ENCODE measurements at regions not wholly inside any gene's neighbourhood (a gene's known extent, or its start where the extent isn't known, plus 50 kb on each side); places are given as distances from the start of the nearest gene placed in this dataset.
"Not testable (repeated sequence)": the region's sequence is repeated elsewhere in the genome, so short reads cannot be mapped to it uniquely, and the experiment has no call there.

- Mint-ChIP-seq H3K4me1 (no peaks in the 10 kb centered on the region), H3K27me3 (no peaks in the 10 kb centered on the region), H3K4me3 (no peak overlapping the region), H3K9me3 (no peaks in the 10 kb centered on the region), H3K27ac (no peak overlapping the region), H3K36me3 (ENCODE audit: low read depth) (no peaks in the 10 kb centered on the region)
- intact Hi-C loops (cut with micrococcal nuclease) = no loop called here
- no peak for DNase-seq
Observed at GRCh38 chr10:9951481-9952257, 1066.0 kb upstream of the CELF2 start.

GRCh38 chr10:9957351-9957750 lies 1060.3 kb upstream of the CELF2 start:
- intact Hi-C loops (cut with micrococcal nuclease) = no loop called here
- Mint-ChIP-seq H3K27ac (no peak overlapping the region), H3K36me3 (ENCODE audit: low read depth) (no peaks in the 10 kb centered on the region), H3K27me3 (no peaks in the 10 kb centered on the region), H3K9me3 (peaks cover 5% of the 10 kb centered on the region), H3K4me1 (no peaks in the 10 kb centered on the region), H3K4me3 (no peak overlapping the region)
- DNase-seq = no peak

- H3K9me3 Mint-ChIP-seq; H3K4me1 Mint-ChIP-seq; H3K27ac Mint-ChIP-seq; H3K27me3 Mint-ChIP-seq; H3K36me3 Mint-ChIP-seq (ENCODE audit: low read depth); DNase-seq; intact Hi-C loops (cut with micrococcal nuclease); H3K4me3 Mint-ChIP-seq: not testable (repeated sequence)
Observed at GRCh38 chr10:9957876-9958275, 1059.8 kb upstream of the CELF2 start.

GRCh38 chr10:9965341-9965740 lies 1052.3 kb upstream of the CELF2 start:
- no peak overlapping the region for H3K4me3 Mint-ChIP-seq
- H3K27me3 Mint-ChIP-seq = no peaks in the 10 kb centered on the region
- no peaks in the 10 kb centered on the region for H3K36me3 Mint-ChIP-seq (ENCODE audit: low read depth)
- intact Hi-C loops (cut with micrococcal nuclease) = no loop called here
- no peaks in the 10 kb centered on the region for H3K9me3 Mint-ChIP-seq
- H3K4me1 Mint-ChIP-seq = no peaks in the 10 kb centered on the region
- no peak for DNase-seq
- no peak overlapping the region for H3K27ac Mint-ChIP-seq

- Mint-ChIP-seq H3K36me3 (ENCODE audit: low read depth) (no peaks in the 10 kb centered on the region), H3K9me3 (peaks cover 5% of the 10 kb centered on the region), H3K27ac (no peak overlapping the region), H3K27me3 (no peaks in the 10 kb centered on the region), H3K4me3 (no peak overlapping the region), H3K4me1 (no peaks in the 10 kb centered on the region)
- intact Hi-C loops (cut with micrococcal nuclease) = no loop called here
- no peak for DNase-seq
Observed at GRCh38 chr10:9986786-9987185, 1030.9 kb upstream of the CELF2 start.

- Mint-ChIP-seq H3K9me3 (peaks cover 5% of the 10 kb centered on the region), H3K4me1 (no peaks in the 10 kb centered on the region), H3K36me3 (ENCODE audit: low read depth) (no peaks in the 10 kb centered on the region), H3K27me3 (no peaks in the 10 kb centered on the region), H3K27ac (no peak overlapping the region), H3K4me3 (no peak overlapping the region)
- no peak for DNase-seq
- intact Hi-C loops (cut with micrococcal nuclease) = no loop called here
Observed at GRCh38 chr10:9987197-9987596, 1030.5 kb upstream of the CELF2 start.

- no peaks in the 10 kb centered on the region for H3K9me3 Mint-ChIP-seq
- no peaks in the 10 kb centered on the region for H3K4me1 Mint-ChIP-seq
- H3K27ac Mint-ChIP-seq = no peak overlapping the region
- no peak overlapping the region for H3K4me3 Mint-ChIP-seq
- H3K36me3 Mint-ChIP-seq (ENCODE audit: low read depth) = no peaks in the 10 kb centered on the region
- intact Hi-C loops (cut with micrococcal nuclease) = no loop called here
- no peak for DNase-seq
- H3K27me3 Mint-ChIP-seq = no peaks in the 10 kb centered on the region
Observed at GRCh38 chr10:9992661-9993060, 1025.0 kb upstream of the CELF2 start.

- Mint-ChIP-seq H3K36me3 (ENCODE audit: low read depth) (no peaks in the 10 kb centered on the region), H3K4me3 (no peak overlapping the region), H3K27me3 (no peaks in the 10 kb centered on the region), H3K9me3 (no peaks in the 10 kb centered on the region), H3K27ac (no peak overlapping the region), H3K4me1 (no peaks in the 10 kb centered on the region)
- intact Hi-C loops (cut with micrococcal nuclease) = no loop called here
- DNase-seq = no peak
Observed at GRCh38 chr10:9994131-9994530, 1023.5 kb upstream of the CELF2 start.

- H3K4me3 Mint-ChIP-seq = no peak overlapping the region
- intact Hi-C loops (cut with micrococcal nuclease) = no loop called here
- H3K36me3 Mint-ChIP-seq (ENCODE audit: low read depth) = no peaks in the 10 kb centered on the region
- H3K9me3 Mint-ChIP-seq = no peaks in the 10 kb centered on the region
- H3K27me3 Mint-ChIP-seq = no peaks in the 10 kb centered on the region
- no peak overlapping the region for H3K27ac Mint-ChIP-seq
- DNase-seq = no peak
- H3K4me1 Mint-ChIP-seq = no peaks in the 10 kb centered on the region
Observed at GRCh38 chr10:9999627-10000026, 1018.0 kb upstream of the CELF2 start.

GRCh38 chr10:10007957-10008356 lies 1009.7 kb upstream of the CELF2 start:
- H3K4me1 Mint-ChIP-seq = no peaks in the 10 kb centered on the region
- H3K27me3 Mint-ChIP-seq = no peaks in the 10 kb centered on the region
- H3K27ac Mint-ChIP-seq = no peak overlapping the region
- intact Hi-C loops (cut with micrococcal nuclease) = no loop called here
- no peaks in the 10 kb centered on the region for H3K36me3 Mint-ChIP-seq (ENCODE audit: low read depth)
- DNase-seq = no peak
- H3K9me3 Mint-ChIP-seq = no peaks in the 10 kb centered on the region
- no peak overlapping the region for H3K4me3 Mint-ChIP-seq

- H3K4me1 Mint-ChIP-seq = no peaks in the 10 kb centered on the region
- H3K36me3 Mint-ChIP-seq (ENCODE audit: low read depth) = no peaks in the 10 kb centered on the region
- H3K27ac Mint-ChIP-seq = no peak overlapping the region
- no peaks in the 10 kb centered on the region for H3K27me3 Mint-ChIP-seq
- intact Hi-C loops (cut with micrococcal nuclease) = no loop called here
- DNase-seq = no peak
- H3K4me3 Mint-ChIP-seq = no peak overlapping the region
- no peaks in the 10 kb centered on the region for H3K9me3 Mint-ChIP-seq
Observed at GRCh38 chr10:10010397-10010796, 1007.3 kb upstream of the CELF2 start.

- no peaks in the 10 kb centered on the region for H3K9me3 Mint-ChIP-seq
- no peaks in the 10 kb centered on the region for H3K27me3 Mint-ChIP-seq
- H3K27ac Mint-ChIP-seq = no peak overlapping the region
- no peaks in the 10 kb centered on the region for H3K36me3 Mint-ChIP-seq (ENCODE audit: low read depth)
- no peak for DNase-seq
- H3K4me3 Mint-ChIP-seq = no peak overlapping the region
- intact Hi-C loops (cut with micrococcal nuclease) = no loop called here
- H3K4me1 Mint-ChIP-seq = no peaks in the 10 kb centered on the region
Observed at GRCh38 chr10:10014846-10015245, 1002.8 kb upstream of the CELF2 start.

- H3K36me3 Mint-ChIP-seq (ENCODE audit: low read depth) = no peaks in the 10 kb centered on the region
- no peak for DNase-seq
- H3K27ac Mint-ChIP-seq = no peak overlapping the region
- intact Hi-C loops (cut with micrococcal nuclease) = no loop called here
- no peaks in the 10 kb centered on the region for H3K27me3 Mint-ChIP-seq
- H3K4me3 Mint-ChIP-seq = no peak overlapping the region
- H3K9me3 Mint-ChIP-seq = no peaks in the 10 kb centered on the region
- no peaks in the 10 kb centered on the region for H3K4me1 Mint-ChIP-seq
Observed at GRCh38 chr10:10017716-10018115, 1000.0 kb upstream of the CELF2 start.

GRCh38 chr10:10020945-10021344 lies 996.7 kb upstream of the CELF2 start:
- no peak overlapping the region for H3K27ac Mint-ChIP-seq
- no peak for DNase-seq
- intact Hi-C loops (cut with micrococcal nuclease) = no loop called here
- H3K36me3 Mint-ChIP-seq (ENCODE audit: low read depth) = no peaks in the 10 kb centered on the region
- H3K27me3 Mint-ChIP-seq = no peaks in the 10 kb centered on the region
- no peaks in the 10 kb centered on the region for H3K4me1 Mint-ChIP-seq
- H3K9me3 Mint-ChIP-seq = no peaks in the 10 kb centered on the region
- H3K4me3 Mint-ChIP-seq = no peak overlapping the region

GRCh38 chr10:10032991-10033390 lies 984.7 kb upstream of the CELF2 start:
- Mint-ChIP-seq H3K27ac (no peak overlapping the region), H3K4me1 (no peaks in the 10 kb centered on the region), H3K36me3 (ENCODE audit: low read depth) (no peaks in the 10 kb centered on the region), H3K4me3 (no peak overlapping the region), H3K27me3 (no peaks in the 10 kb centered on the region), H3K9me3 (no peaks in the 10 kb centered on the region)
- intact Hi-C loops (cut with micrococcal nuclease) = no loop called here
- no peak for DNase-seq

All from activated CD4-positive, alpha-beta T cell treated with anti-CD3 and anti-CD28 coated beads, Interleukin-2, amount 10 ng/mL, durations not matched to agents 24 days and 14 days (primary cell).